AG10803 (cell line): ENCODE measurements at regions not wholly inside any gene's neighbourhood (a gene's known extent, or its start where the extent isn't known, plus 50 kb on each side); places are given as distances from the start of the nearest gene placed in this dataset.
A peak's percentile ranks its signal among the peaks of the same experiment; 100 is the strongest.

Experiments
- DNase-seq: peaks from one replicate; pipeline ENCODE4 v3.0.0; 2010; ENCODE audit warnings: low read depth
- H3K4me3 ChIP-seq: 2 replicates; pipeline ENCODE4 v1.5.1; 2011; ENCODE audit warnings: mild to moderate bottlenecking, low read length, control low read depth
- CTCF ChIP-seq: conservative IDR thresholded peaks from 2 replicates; pipeline ENCODE4 v1.5.1; 2011; ENCODE audit warnings: mild to moderate bottlenecking, low read length, control low read depth, inconsistent platforms

- no peak for TF ChIP-seq CTCF
- DNase-seq, result peak; percentile 96
- H3K4me3 ChIP-seq, result no peak overlapping the region
Measured at GRCh38 chr3:147008886-147009285, 397.5 kb downstream of the ZIC4 start.

- DNase-seq, result peak; percentile 4
- TF ChIP-seq CTCF, result no peak
- no peak overlapping the region for H3K4me3 ChIP-seq
Measured at GRCh38 chr3:147008458-147008857, 397.9 kb downstream of the ZIC4 start.

- peak; percentile 22 for DNase-seq
- H3K4me3 ChIP-seq, result no peak overlapping the region
Measured at GRCh38 chr3:147007736-147008245, 398.6 kb downstream of the ZIC4 start.

GRCh38 chr3:147002721-147003120 lies 397.6 kb upstream of the PLSCR5 start:
- no peak for TF ChIP-seq CTCF
- peak; percentile 74 for DNase-seq
- no peak overlapping the region for H3K4me3 ChIP-seq

More at GRCh38 chr3:147007736-147008245, 398.6 kb downstream of the ZIC4 start:
- no peak for TF ChIP-seq CTCF

GRCh38 chr3:147000274-147000673 lies 395.1 kb upstream of the PLSCR5 start:
- TF ChIP-seq CTCF, result no peak
- no peak overlapping the region for H3K4me3 ChIP-seq
- no peak for DNase-seq

GRCh38 chr3:146991907-146992306 lies 386.8 kb upstream of the PLSCR5 start:
- no peak for DNase-seq
- no peak overlapping the region for H3K4me3 ChIP-seq
- no peak for TF ChIP-seq CTCF

- no peak for DNase-seq
- TF ChIP-seq CTCF, result no peak
- H3K4me3 ChIP-seq, result no peak overlapping the region
Measured at GRCh38 chr3:146975476-146975875, 370.3 kb upstream of the PLSCR5 start.
